Peyer's patch (tissue), 4 donors: ENCODE measurements at regions not wholly inside any gene's neighbourhood (a gene's known extent, or its start where the extent isn't known, plus 50 kb on each side); places are given as distances from the start of the nearest gene placed in this dataset.

Experiments used
- CTCF ChIP-seq, 6 experiments: fragments of 450-650 bp in 4 of 6; fragments of 200-600 bp in 2 of 6; sonication (generic) in 1 of 6; IDR thresholded peaks; one replicate each; pipeline ENCODE4 v1.5.1; 2017 to 2019; ENCODE audit warnings: antibody characterized with exemption in 6 of 6, mild to moderate bottlenecking in 3 of 6, moderate library complexity in 1 of 6
- POLR2A ChIP-seq, 2 donors: fragments of 450-650 bp; IDR thresholded peaks; one replicate each; pipeline ENCODE4 v1.5.1; 2017; ENCODE audit warnings: antibody characterized with exemption in 2 of 2, mild to moderate bottlenecking in 2 of 2, moderate library complexity in 2 of 2

GRCh38 chr1:34582356-34582755 is 172.5 kb upstream of the GJB5 start:
- TF ChIP-seq CTCF (IDR thresholded peaks at IDR 0.05) (no peak), POLR2A (IDR thresholded peaks at IDR 0.05) (no peak)
